Neural crest cell (in vitro differentiated cells): ENCODE measurements at regions not wholly inside any gene's neighbourhood (a gene's known extent, or its start where the extent isn't known, plus 50 kb on each side); places are given as distances from the start of the nearest gene placed in this dataset.

Experiments used
- DNase-seq: peaks from one replicate; pipeline ENCODE4 v3.0.0; 2021; ENCODE audit warnings: low read depth, mixed read lengths, low spot score
- H3K27ac Mint-ChIP-seq: one replicate; pipeline ENCODE4 v1.8.0; 2021; ENCODE audit warnings: mild to moderate bottlenecking, mixed read lengths; ENCODE audit not compliant: unreplicated experiment
- H3K27me3 Mint-ChIP-seq: 2 replicates; pipeline ENCODE4 v1.8.0; 2021; ENCODE audit warnings: low read depth, mild to moderate bottlenecking, mixed read lengths
- H3K36me3 Mint-ChIP-seq: 2 replicates; pipeline ENCODE4 v1.8.0; 2021; ENCODE audit warnings: low read depth, mild to moderate bottlenecking, mixed read lengths
- H3K4me1 Mint-ChIP-seq: 2 replicates; pipeline ENCODE4 v1.8.0; 2021; ENCODE audit warnings: mixed read lengths
- H3K4me3 Mint-ChIP-seq: one replicate; pipeline ENCODE4 v1.8.0; 2021; ENCODE audit warnings: mild to moderate bottlenecking, mixed read lengths
- H3K9me3 Mint-ChIP-seq: 2 replicates; pipeline ENCODE4 v1.8.0; 2021; ENCODE audit warnings: mixed read lengths
- CTCF ChIP-seq: fragments of 200-600 bp; sonication (generic); conservative IDR thresholded peaks from 2 replicates; pipeline ENCODE4 v1.5.0; 2021; ENCODE audit warnings: antibody characterized with exemption, mild to moderate bottlenecking

DNA sequence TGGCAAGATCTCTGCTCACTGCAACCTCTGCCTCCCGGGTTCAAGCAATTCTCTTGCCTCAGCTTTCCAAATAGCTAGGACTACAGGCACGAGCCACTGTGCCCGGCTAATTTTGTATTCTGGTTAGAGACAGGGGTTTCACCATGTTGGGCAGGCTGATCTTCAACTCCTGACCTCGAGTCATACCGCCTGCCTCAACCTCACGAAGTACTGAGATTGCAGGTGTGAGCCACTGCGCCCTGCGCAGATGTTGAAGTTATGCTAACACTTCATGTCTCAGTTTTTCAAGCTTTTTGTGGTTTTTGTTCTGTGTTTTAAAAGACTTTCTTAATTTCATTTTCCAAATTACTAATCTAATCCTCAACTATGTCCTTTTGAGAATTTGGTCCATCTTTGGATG is 154.4 kb upstream of the TLL1 start:
- Mint-ChIP-seq H3K36me3 (no peaks in the 10 kb centered on the region), H3K4me3 (no peak overlapping the region), H3K27ac (no peak overlapping the region), H3K4me1 (peaks cover 6% of the 10 kb centered on the region), H3K27me3 (no peaks in the 10 kb centered on the region), H3K9me3 (no peaks in the 10 kb centered on the region)
- DNase-seq, result no peak
- TF ChIP-seq CTCF, result no peak

GRCh38 chr4:165720411-165721082 is 152.5 kb upstream of the TLL1 start:
- Mint-ChIP-seq H3K4me3 (no peak overlapping the region), H3K4me1 (peaks cover 6% of the 10 kb centered on the region), H3K27ac (no peak overlapping the region), H3K27me3 (no peaks in the 10 kb centered on the region), H3K9me3 (peaks cover 4% of the 10 kb centered on the region), H3K36me3 (no peaks in the 10 kb centered on the region)
- TF ChIP-seq CTCF, result no peak
- no peak for DNase-seq

DNA sequence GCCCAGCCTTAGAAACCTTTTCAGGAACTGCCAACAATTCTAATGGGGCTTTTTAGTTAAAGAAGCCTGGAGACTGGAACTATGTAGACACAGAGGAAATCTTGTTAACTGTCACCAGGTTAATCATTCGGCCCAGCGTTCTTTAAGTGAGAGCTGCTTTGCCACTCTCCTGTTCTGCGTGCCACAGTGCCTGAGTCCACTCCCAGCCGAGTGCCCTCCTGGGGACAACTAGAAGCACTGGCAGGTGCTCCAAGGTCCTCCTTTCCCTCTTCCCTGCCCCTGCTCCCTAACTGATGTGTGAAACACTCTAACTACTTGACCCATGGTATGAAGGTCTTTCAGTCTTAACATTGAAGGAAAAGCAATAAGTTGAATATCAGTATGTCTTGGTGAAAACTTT is 151.2 kb upstream of the TLL1 start:
- Mint-ChIP-seq H3K4me3 (no peak overlapping the region), H3K9me3 (peaks cover 7% of the 10 kb centered on the region), H3K27ac (no peak overlapping the region), H3K27me3 (no peaks in the 10 kb centered on the region), H3K4me1 (peaks cover 6% of the 10 kb centered on the region), H3K36me3 (no peaks in the 10 kb centered on the region)
- TF ChIP-seq CTCF, result no peak
- no peak for DNase-seq

DNA sequence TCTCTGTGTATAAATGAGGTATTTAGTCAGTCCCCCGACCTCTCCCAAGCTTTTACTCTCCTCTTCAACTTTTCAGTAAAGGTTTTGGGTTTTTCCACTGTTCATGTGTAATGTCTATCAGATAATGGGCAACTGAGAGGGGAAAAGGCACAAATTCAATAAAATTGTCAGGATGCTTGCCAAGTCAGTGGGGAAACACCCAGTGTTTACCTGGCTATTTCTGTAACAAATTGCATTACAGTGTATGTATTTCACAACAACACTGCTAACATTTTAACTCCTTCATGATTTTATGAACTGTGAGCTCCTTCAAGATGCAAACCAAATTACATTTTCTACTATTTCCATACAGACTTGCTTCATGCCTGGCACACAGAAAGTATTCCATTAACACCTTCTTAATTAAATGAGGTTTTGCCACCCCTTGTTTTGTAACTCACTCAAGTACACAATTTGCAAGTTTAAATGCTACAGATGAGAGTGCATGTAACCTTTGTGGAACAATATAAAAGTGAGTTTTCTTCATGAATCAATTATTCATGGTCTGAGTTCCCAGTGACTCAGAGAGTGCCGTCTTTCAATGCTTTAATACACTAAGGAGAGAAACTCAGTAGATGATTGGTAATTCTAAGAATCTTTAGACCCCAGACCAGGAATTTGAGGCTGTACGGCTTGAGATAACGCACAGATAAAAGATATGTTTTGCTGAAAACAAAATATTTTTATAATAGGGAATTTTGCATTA is 149.8 kb upstream of the TLL1 start:
- Mint-ChIP-seq H3K9me3 (peaks cover 7% of the 10 kb centered on the region), H3K4me1 (peaks cover 6% of the 10 kb centered on the region), H3K27ac (no peak overlapping the region), H3K4me3 (no peak overlapping the region), H3K36me3 (no peaks in the 10 kb centered on the region), H3K27me3 (no peaks in the 10 kb centered on the region)
- DNase-seq, result no peak
- TF ChIP-seq CTCF, result no peak

DNA sequence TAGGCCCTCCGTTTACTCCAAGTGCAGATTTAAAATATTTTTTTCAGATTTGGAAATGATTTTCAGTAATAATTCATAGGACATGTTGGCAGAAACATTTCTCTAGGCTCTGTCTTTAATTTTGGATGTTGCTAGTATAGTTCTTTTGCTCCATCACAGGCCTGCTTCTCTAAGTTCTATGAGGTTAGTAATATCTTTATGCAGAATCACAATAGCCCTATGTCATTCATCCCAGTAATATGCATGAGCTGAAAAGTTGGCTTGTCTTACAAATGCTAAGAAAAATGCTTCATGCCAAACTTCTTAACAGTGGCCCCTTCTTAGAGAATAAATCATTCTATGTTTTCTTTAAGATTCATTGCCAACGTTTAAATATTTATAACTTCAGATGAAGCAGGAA is 148.3 kb upstream of the TLL1 start:
- Mint-ChIP-seq H3K27me3 (no peaks in the 10 kb centered on the region), H3K36me3 (no peaks in the 10 kb centered on the region), H3K27ac (no peak overlapping the region), H3K9me3 (peaks cover 7% of the 10 kb centered on the region), H3K4me1 (peaks cover 6% of the 10 kb centered on the region), H3K4me3 (no peak overlapping the region)
- TF ChIP-seq CTCF, result no peak
- DNase-seq, result no peak
